GM19397 (cell line): ENCODE measurements at regions not wholly inside any gene's neighbourhood (a gene's known extent, or its start where the extent isn't known, plus 50 kb on each side); places are given as distances from the start of the nearest gene placed in this dataset.
"Not testable (repeated sequence)": the region's sequence is repeated elsewhere in the genome, so short reads cannot be mapped to it uniquely, and the experiment has no call there.

Experiments
- ATAC-seq: cut with Tn5 transposase; IDR thresholded peaks from one replicate; pipeline ENCODE4 v1.9.1; 2021; ENCODE audit warnings: mild to moderate bottlenecking, moderate library complexity; ENCODE audit not compliant: unreplicated experiment

GRCh38 chr4:84379917-84380641, 119.0 kb downstream of the NKX6-1 start:
- no peak for ATAC-seq

DNA sequence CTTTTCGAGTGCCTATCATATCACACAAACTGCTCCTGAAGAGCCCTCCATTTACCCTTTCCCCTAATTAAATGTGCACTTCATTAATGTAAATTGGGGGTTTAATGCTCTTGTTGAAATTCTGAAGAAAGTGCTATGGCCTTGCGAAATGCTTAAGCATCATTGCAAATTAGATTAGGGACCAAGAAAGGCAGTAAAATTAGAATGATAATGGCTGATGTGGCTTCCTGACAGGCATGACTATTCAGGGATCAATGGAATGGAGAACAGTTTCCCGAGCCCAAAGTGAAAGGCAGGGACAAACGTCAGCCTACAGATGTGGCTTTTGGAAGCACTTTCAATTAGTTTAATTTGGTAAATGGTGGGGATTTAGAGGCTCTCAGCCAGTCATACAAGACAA, 120.1 kb downstream of the NKX6-1 start:
- no peak for ATAC-seq

GRCh38 chr4:84378356-84378755, 120.7 kb downstream of the NKX6-1 start:
- no peak for ATAC-seq

- ATAC-seq = no peak
Observed at GRCh38 chr4:84366907-84367306, 132.2 kb downstream of the NKX6-1 start.

DNA sequence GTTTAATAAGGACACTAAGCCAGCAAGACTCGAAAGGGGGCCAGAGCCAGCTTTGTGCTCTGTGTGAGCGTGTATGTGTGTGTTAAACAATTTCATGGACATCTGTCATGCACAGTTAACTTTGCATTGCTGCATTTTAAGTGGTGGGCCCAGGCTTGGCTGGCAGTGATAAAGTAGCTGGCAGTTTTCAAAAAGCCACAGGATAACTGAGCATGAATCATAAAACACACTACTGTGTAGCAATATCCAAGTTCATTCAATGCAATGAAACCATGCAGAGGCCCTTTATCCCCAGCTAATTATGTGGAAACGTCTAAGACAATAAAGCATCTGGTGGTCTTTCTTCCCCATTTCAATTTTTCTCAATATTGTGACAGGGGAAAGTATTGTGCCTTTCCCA, 132.9 kb downstream of the NKX6-1 start:
- no peak for ATAC-seq

- no peak for ATAC-seq
Observed at GRCh38 chr4:84362896-84363655, 136.0 kb downstream of the NKX6-1 start.

DNA sequence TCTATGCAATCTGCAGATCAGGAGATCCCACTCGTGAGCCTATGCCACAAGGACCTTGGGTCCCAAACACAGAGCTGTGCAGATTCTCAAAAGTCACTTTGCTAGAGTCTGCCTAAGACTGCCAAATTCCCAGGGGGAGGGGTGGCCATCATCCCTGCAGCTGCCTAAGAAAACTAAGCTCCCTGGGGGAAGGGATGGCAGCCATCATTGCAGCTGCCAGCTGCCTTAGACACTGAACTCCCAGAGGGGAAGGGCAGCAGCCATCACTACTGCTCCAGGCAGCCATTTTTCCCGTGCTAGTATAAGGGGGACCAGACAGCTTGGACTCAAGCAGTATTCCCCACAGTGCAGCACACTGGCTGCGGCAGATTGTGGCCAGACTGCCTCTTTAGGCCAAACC, 156.9 kb downstream of the NKX6-1 start:
- no peak for ATAC-seq

DNA sequence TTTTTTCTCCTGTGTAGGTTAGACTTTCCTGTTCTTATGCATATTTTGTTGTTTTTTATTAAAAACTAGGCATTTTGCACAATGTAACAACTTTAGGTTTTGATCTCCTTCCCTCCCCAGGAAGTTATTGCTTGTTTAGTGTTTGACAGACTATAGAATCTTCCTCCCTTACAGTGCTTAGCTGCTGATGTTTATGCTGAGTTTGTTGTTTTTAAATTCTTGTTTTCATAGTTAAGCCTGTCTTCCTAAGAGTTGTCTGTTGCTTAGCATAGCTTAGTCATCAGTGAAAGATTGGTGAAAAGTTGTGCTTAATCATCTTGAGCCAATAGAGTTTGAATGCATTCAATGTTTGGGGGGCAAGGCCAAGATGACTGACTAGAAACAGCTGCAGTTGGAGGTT, 157.5 kb downstream of the NKX6-1 start:
- no peak for ATAC-seq

GRCh38 chr4:84338367-84338766, 160.7 kb downstream of the NKX6-1 start:
- no peak for ATAC-seq

DNA sequence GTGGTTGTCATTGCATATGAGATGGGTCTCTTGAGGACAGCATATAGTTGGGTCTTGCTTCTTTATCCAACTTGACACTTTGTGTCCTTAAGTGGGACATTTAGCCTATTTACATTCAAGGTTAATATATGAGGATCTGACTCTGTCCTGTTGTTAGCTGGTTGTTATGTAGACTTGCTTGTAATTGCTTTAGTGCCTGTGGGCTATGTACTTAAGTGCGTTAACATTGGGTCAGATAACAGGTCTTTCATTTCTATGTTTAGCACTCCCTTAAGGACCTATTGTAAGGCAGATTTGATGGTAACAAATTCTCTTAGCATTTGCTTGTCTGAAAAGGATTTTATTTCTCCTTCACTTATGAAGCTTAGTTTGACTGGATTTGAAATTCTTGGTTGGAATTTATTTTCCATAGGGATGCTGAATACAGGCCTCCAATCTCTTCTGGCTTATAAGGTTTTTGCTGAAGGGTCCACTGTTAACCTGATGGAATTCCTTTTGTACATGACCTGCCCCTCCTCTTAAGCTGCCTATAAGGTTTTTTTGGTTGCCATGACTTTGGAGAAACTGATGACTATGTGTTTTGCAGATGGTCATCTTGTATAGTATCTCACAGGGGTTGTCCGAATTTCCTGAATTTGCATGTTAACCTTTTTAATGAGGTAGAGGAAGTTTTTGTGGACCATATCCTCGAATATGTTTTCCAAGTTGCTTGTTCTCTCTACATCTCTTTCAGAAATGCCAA, 162.0 kb downstream of the NKX6-1 start:
- no peak for ATAC-seq

DNA sequence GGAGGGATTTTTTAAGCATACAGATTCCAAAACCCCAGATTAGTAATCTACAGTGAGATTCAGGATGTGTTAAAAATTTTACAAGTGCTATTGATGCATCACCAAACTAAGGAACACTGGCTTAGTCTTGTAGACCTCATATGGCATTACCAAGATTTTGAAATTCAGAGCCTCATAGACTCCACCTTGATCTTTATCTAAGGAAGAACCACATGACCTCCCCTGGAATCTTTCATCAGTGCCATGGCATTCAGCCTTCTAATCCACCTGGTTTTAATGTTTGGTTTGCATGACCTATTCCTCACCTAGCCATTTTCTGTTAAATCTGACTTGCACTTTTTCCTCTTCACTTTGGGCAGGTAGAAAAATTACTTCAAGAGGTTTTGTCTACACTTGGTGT, 171.6 kb downstream of the NKX6-1 start:
- no peak for ATAC-seq

GRCh38 chr4:84325625-84326024, 173.5 kb downstream of the NKX6-1 start:
- no peak for ATAC-seq

DNA sequence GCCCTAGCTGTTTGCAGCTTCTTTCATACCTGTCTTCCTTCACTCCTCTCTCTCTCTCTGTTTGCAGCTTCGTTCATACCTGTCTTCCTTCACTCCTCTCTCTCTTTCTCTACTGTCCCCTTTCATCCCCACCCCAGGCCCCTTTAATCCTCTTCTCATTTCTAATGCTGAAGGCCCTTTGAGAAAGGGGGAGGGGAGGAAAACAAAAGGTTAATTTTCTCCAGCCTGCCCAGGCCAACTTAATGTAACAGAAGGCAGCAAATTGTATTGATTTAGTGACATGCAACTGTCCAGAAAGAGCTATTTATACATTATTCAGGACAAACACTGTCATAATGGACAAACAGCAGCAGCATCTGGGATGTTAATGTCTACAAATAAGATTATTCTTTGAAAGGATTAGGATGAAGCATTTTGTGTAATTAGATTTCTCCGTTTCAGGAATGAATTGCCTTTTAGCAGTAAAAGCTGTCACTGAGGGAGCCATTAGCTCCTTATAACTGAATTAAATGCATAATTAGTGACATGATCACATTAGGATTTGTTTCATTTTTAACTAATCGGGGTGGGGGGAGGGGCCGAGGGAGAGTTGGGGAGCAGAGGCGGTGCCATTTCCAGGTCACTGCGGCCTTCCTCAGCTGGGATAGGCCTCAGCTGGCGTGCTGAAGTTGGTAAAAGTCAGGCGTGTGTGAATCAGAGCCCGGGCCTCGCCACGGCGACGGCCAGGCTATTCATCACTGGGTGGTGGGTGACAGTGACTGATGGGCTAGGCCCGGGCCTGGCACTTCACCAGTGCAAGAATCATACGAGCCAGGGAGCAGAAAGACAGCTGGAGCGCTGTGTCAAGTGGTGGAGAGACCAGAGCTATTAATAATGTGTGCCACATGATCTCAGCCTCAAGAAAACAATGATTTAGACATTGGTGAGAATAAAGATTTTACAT, 174.5 kb downstream of the NKX6-1 start:
- ATAC-seq = no peak

DNA sequence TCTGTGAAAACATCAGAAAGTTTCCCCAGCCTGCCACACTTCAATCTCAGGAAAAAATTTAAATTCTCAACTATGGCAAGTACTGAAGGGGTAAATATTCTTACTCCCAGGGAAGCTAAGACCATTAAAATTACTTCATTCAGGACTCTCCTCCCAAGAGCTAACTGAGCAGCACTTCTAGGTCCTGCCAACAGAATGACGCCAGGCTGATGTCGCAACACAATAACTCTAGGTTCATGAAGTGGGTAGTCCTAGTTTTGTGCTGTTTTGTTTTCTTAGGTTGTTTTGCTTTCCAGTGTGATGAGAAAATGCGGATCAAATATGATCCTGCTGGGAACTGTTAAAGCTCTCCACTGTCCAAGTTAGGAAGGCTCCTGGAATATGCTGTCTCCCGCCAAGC, 180.0 kb downstream of the NKX6-1 start:
- no peak for ATAC-seq

- ATAC-seq = no peak
Observed at GRCh38 chr4:84317513-84317912, 181.6 kb downstream of the NKX6-1 start.

GRCh38 chr4:84312426-84313012, 186.6 kb downstream of the NKX6-1 start:
- ATAC-seq = no peak

DNA sequence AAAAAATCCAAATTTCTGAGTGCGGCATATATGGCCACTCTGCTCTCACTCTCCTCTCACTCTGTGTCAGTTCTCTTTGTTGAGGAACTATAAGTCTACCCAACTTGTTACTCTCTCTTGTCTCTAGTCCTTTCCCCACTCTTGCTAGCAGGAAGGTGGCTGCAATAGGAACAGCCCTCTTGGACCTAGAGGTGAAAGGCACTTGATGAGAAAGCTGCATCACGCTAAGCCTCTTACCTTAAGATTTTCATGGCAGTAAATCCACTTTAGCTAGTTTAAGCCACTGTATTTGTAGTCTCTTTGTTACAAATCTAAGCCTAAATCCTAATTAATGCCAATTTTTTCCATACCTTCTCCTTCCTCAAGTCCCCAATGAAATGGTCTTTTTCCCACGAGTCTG, 189.9 kb downstream of the NKX6-1 start:
- ATAC-seq = no peak

- ATAC-seq = not testable (repeated sequence)
Observed at GRCh38 chr4:84298719-84299254, 200.3 kb downstream of the NKX6-1 start.

DNA sequence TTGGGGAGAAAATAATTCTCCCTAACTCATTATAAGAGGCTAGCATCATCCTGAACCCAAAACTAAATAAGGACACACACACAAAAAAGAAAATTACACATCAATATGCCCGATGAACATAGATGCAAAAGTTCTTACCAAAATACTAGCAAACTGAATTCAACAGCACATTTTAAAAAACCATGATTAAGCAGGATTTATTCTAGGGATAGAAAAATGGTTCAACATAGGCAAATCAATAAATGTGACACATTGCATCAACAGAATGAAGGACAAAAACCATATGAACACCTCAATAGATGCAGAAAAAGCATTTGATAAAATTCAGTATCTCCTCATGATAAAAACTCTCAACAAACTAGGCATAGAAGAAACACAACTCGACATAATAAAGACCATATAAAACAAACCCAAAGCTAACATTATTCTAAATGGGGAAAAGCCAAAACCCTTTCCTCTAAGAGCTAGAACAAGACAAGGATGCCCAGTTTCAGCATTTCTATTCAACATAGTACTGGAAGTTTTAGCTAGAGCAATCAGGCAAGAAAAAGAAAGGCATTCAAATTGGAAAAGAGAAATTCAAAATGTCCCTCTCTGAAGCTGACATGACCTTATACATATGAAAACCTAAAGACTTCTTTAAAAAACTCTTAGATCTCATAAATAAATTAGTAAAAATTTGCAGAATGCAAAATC, 200.9 kb downstream of the NKX6-1 start:
- ATAC-seq = no peak
